ENCODE measurements at regions not wholly inside any gene's neighbourhood (a gene's known extent, or its start where the extent isn't known, plus 50 kb on each side); places are given as distances from the start of the nearest gene placed in this dataset.

- TF ChIP-seq FOXP2 (optimal IDR thresholded peaks at IDR 0.05; ENCODE audit: control extremely low read depth, extremely low read length, insufficient read depth) = no peak
- no peak for TF ChIP-seq POLR2AphosphoS5 (IDR thresholded peaks at IDR 0.05; ENCODE audit: borderline replicate concordance, low read depth, low read length)
- TF ChIP-seq EZH2 (IDR thresholded peaks at IDR 0.05) = no peak
- H3K36me3 ChIP-seq (ENCODE audit: insufficient read depth, low read length) = no peaks in the 10 kb centered on the region
- DNase-seq (ENCODE audit: low read depth, low spot score) = no peak
- H3K9me3 ChIP-seq (ENCODE audit: low read depth, low read length) = peaks cover 8% of the 10 kb centered on the region; the same call in 1 of the 2 replicates
- H3K9ac ChIP-seq (ENCODE audit: insufficient read length) = peak overlapping the region; percentile 57
- H3K4me3 ChIP-seq = no peak overlapping the region
- H3K27ac ChIP-seq = peak overlapping the region; percentile 81
Observed at GRCh38 chr2:215881582-215881981, 131.8 kb downstream of the MREG start.

GRCh38 chr2:215880970-215881369 lies 132.4 kb downstream of the MREG start:
- DNase-seq (ENCODE audit: low read depth, low spot score) = no peak
- Histone ChIP-seq H3K36me3 (ENCODE audit: insufficient read depth, low read length) (no peaks in the 10 kb centered on the region), H3K9ac (ENCODE audit: insufficient read length) (peak overlapping the region; percentile 57), H3K27ac (peak overlapping the region; percentile 81), H3K4me3 (no peak overlapping the region), H3K9me3 (ENCODE audit: low read depth, low read length) (peaks cover 8% of the 10 kb centered on the region; the same call in 1 of the 2 replicates)
- no peak for TF ChIP-seq POLR2AphosphoS5 (IDR thresholded peaks at IDR 0.05; ENCODE audit: borderline replicate concordance, low read depth, low read length)
- no peak for TF ChIP-seq EZH2 (IDR thresholded peaks at IDR 0.05)
- TF ChIP-seq FOXP2 (optimal IDR thresholded peaks at IDR 0.05; ENCODE audit: control extremely low read depth, extremely low read length, insufficient read depth) = no peak

- TF ChIP-seq EZH2 (IDR thresholded peaks at IDR 0.05) (no peak), POLR2AphosphoS5 (IDR thresholded peaks at IDR 0.05; ENCODE audit: borderline replicate concordance, low read depth, low read length) (no peak), FOXP2 (optimal IDR thresholded peaks at IDR 0.05; ENCODE audit: control extremely low read depth, extremely low read length, insufficient read depth) (no peak)
- peak overlapping the region; percentile 57 for H3K9ac ChIP-seq (ENCODE audit: insufficient read length)
- no peak overlapping the region for H3K4me3 ChIP-seq
- peak overlapping the region; percentile 81 for H3K27ac ChIP-seq
- peaks cover 8% of the 10 kb centered on the region; the same call in 1 of the 2 replicates for H3K9me3 ChIP-seq (ENCODE audit: low read depth, low read length)
- DNase-seq (ENCODE audit: low read depth, low spot score) = no peak
- no peaks in the 10 kb centered on the region for H3K36me3 ChIP-seq (ENCODE audit: insufficient read depth, low read length)
Observed at GRCh38 chr2:215879977-215880940, 133.1 kb downstream of the MREG start.

- no peak for DNase-seq (ENCODE audit: low read depth, low spot score)
- no peak for TF ChIP-seq POLR2AphosphoS5 (IDR thresholded peaks at IDR 0.05; ENCODE audit: borderline replicate concordance, low read depth, low read length)
- no peak for TF ChIP-seq EZH2 (IDR thresholded peaks at IDR 0.05)
- TF ChIP-seq FOXP2 (optimal IDR thresholded peaks at IDR 0.05; ENCODE audit: control extremely low read depth, extremely low read length, insufficient read depth) = no peak
- H3K9me3 ChIP-seq (ENCODE audit: low read depth, low read length) = peaks cover 8% of the 10 kb centered on the region; the same call in 1 of the 2 replicates
- no peaks in the 10 kb centered on the region for H3K36me3 ChIP-seq (ENCODE audit: insufficient read depth, low read length)
- H3K27ac ChIP-seq = no peak overlapping the region
- no peak overlapping the region for H3K9ac ChIP-seq (ENCODE audit: insufficient read length)
- H3K4me3 ChIP-seq = no peak overlapping the region
Observed at GRCh38 chr2:215879331-215879730, 134.0 kb downstream of the MREG start.

GRCh38 chr2:215878476-215879063 lies 134.8 kb downstream of the MREG start:
- H3K36me3 ChIP-seq (ENCODE audit: insufficient read depth, low read length) = no peaks in the 10 kb centered on the region
- no peak overlapping the region for H3K9ac ChIP-seq (ENCODE audit: insufficient read length)
- TF ChIP-seq EZH2 (IDR thresholded peaks at IDR 0.05) = no peak
- no peak for TF ChIP-seq FOXP2 (optimal IDR thresholded peaks at IDR 0.05; ENCODE audit: control extremely low read depth, extremely low read length, insufficient read depth)
- TF ChIP-seq POLR2AphosphoS5 (IDR thresholded peaks at IDR 0.05; ENCODE audit: borderline replicate concordance, low read depth, low read length) = no peak
- no peak overlapping the region for H3K4me3 ChIP-seq
- no peak for DNase-seq (ENCODE audit: low read depth, low spot score)
- H3K9me3 ChIP-seq (ENCODE audit: low read depth, low read length) = peaks cover 8% of the 10 kb centered on the region; the same call in 1 of the 2 replicates
- no peak overlapping the region for H3K27ac ChIP-seq

GRCh38 chr2:215876937-215877238 lies 136.5 kb downstream of the MREG start:
- Histone ChIP-seq H3K27ac (no peak overlapping the region), H3K9me3 (ENCODE audit: low read depth, low read length) (peaks cover 8% of the 10 kb centered on the region; the same call in 1 of the 2 replicates), H3K36me3 (ENCODE audit: insufficient read depth, low read length) (no peaks in the 10 kb centered on the region), H3K4me3 (no peak overlapping the region), H3K9ac (ENCODE audit: insufficient read length) (no peak overlapping the region)
- TF ChIP-seq EZH2 (IDR thresholded peaks at IDR 0.05) = no peak
- TF ChIP-seq FOXP2 (optimal IDR thresholded peaks at IDR 0.05; ENCODE audit: control extremely low read depth, extremely low read length, insufficient read depth) = no peak
- DNase-seq (ENCODE audit: low read depth, low spot score) = no peak

- no peak for TF ChIP-seq POLR2AphosphoS5 (IDR thresholded peaks at IDR 0.05; ENCODE audit: borderline replicate concordance, low read depth, low read length)
- no peak for TF ChIP-seq FOXP2 (optimal IDR thresholded peaks at IDR 0.05; ENCODE audit: control extremely low read depth, extremely low read length, insufficient read depth)
- TF ChIP-seq EZH2 (IDR thresholded peaks at IDR 0.05) = no peak
- H3K36me3 ChIP-seq (ENCODE audit: insufficient read depth, low read length) = no peaks in the 10 kb centered on the region
- peaks cover 8% of the 10 kb centered on the region; the same call in 1 of the 2 replicates for H3K9me3 ChIP-seq (ENCODE audit: low read depth, low read length)
- H3K27ac ChIP-seq = no peak overlapping the region
- no peak overlapping the region for H3K4me3 ChIP-seq
- no peak overlapping the region for H3K9ac ChIP-seq (ENCODE audit: insufficient read length)
- no peak for DNase-seq (ENCODE audit: low read depth, low spot score)
Observed at GRCh38 chr2:215876139-215876936, 137.0 kb downstream of the MREG start.

- Histone ChIP-seq H3K9me3 (ENCODE audit: low read depth, low read length) (peaks cover 8% of the 10 kb centered on the region; the same call in 1 of the 2 replicates), H3K9ac (ENCODE audit: insufficient read length) (no peak overlapping the region), H3K36me3 (ENCODE audit: insufficient read depth, low read length) (no peaks in the 10 kb centered on the region), H3K4me3 (no peak overlapping the region), H3K27ac (no peak overlapping the region)
- no peak for DNase-seq (ENCODE audit: low read depth, low spot score)
- TF ChIP-seq FOXP2 (optimal IDR thresholded peaks at IDR 0.05; ENCODE audit: control extremely low read depth, extremely low read length, insufficient read depth) (no peak), POLR2AphosphoS5 (IDR thresholded peaks at IDR 0.05; ENCODE audit: borderline replicate concordance, low read depth, low read length) (no peak), EZH2 (IDR thresholded peaks at IDR 0.05) (no peak)
Observed at GRCh38 chr2:215874418-215874817, 138.9 kb downstream of the MREG start.
